Activated T-cell treated with anti-CD3 and anti-CD28 coated beads, Interleukin-2, amount 50 U/mL, for 72 hours (primary cell): ENCODE measurements at regions not wholly inside any gene's neighbourhood (a gene's known extent, or its start where the extent isn't known, plus 50 kb on each side); places are given as distances from the start of the nearest gene placed in this dataset.

Experiments
- ATAC-seq, 2 donors: fragments of 150-1000 bp; cut with Tn5 transposase; replicated peaks in 1 of 2; 2 replicates each; pipeline ENCODE4 v1.10.0; 2021; ENCODE audit warnings: moderate library complexity in 2 of 2, mild to moderate bottlenecking in 1 of 2
- DNase-seq, 2 donors: peaks; one replicate each; pipeline ENCODE4 v3.0.0; 2021 to 2022; ENCODE audit warnings: mixed read lengths in 1 of 2
- H3K27ac Mint-ChIP-seq: one replicate; pipeline ENCODE4 v1.8.0; 2022; ENCODE audit warnings: mild to moderate bottlenecking, moderate library complexity, mixed read lengths
- H3K27me3 Mint-ChIP-seq: one replicate; pipeline ENCODE4 v1.8.0; 2022; ENCODE audit warnings: low read depth, mixed read lengths
- H3K36me3 Mint-ChIP-seq, 2 donors: one replicate each; pipeline ENCODE4 v1.8.0; 2022; ENCODE audit warnings: mixed read lengths in 2 of 2, mild to moderate bottlenecking in 1 of 2; ENCODE audit not compliant: insufficient read depth in 2 of 2
- H3K4me1 Mint-ChIP-seq: one replicate; pipeline ENCODE4 v1.8.0; 2022; ENCODE audit warnings: low read depth, mixed read lengths
- H3K4me3 Mint-ChIP-seq, 2 donors: one replicate each; pipeline ENCODE4 v1.8.0; 2022; ENCODE audit warnings: mild to moderate bottlenecking in 2 of 2, mixed read lengths in 2 of 2, moderate library complexity in 2 of 2
- H3K9me3 Mint-ChIP-seq, 2 donors: one replicate each; pipeline ENCODE4 v1.8.0; 2022; ENCODE audit warnings: mixed read lengths in 2 of 2

DNA sequence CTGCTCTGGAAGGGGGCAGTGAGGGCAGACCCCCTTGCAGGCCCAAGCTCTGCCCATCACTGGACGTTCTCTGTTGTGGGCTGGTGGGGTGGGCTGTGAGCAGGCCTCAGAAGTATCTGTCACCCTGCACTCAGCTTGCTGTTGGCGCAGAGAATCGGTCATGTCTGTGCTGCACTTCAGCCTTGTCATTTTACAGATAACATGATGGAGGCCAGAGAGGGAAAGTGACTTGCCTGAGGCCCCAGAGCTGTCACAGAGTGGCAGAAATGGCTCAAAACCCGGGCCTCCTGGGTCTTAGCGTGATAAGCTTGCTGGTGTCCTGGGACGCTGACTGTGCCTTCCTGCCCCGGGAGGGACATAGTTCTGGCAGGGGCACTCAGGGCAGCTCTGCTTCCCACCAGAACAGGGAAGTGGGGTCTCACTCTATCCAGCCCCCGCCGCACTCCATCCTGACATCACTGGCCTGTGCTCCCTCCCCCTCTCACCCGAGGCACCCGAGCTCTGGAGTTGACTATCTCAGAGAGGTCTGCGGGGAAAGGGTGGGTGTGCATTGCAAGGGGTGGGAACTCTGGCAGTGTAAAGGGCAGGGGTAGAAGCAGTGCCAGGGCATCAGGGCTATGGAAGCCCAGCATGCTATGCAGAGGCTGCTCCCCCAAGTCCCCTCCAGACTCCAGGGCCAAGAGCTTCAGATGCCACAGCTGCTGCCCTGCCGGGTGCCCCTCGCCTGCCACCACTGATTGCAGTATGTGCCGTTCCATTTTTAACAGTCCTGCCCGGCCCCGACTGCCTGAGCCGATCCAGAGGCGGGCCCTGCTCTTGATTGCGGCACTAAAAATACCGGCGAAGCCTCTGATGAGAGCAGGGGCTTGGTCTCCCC, 50.4 kb upstream of the NECTIN1 start:
- H3K27me3 Mint-ChIP-seq: peaks cover 22% of the 10 kb centered on the region
- DNase-seq (no peak), ATAC-seq (no peak)
- no peaks in the 10 kb centered on the region for H3K4me1 Mint-ChIP-seq
- H3K36me3 Mint-ChIP-seq: no peaks in the 10 kb centered on the region
- no peak overlapping the region for H3K4me3 Mint-ChIP-seq
- no peaks in the 10 kb centered on the region for H3K9me3 Mint-ChIP-seq
- H3K27ac Mint-ChIP-seq: no peak overlapping the region
